GM12873 (cell line): ENCODE measurements at regions not wholly inside any gene's neighbourhood (a gene's known extent, or its start where the extent isn't known, plus 50 kb on each side); places are given as distances from the start of the nearest gene placed in this dataset.

Experiments
- CTCF ChIP-seq: IDR thresholded peaks from 2 replicates; pipeline ENCODE4 v1.5.1; 2012; ENCODE audit warnings: low read depth, mild to moderate bottlenecking, moderate library complexity, low read length, control low read depth; ENCODE audit not compliant: insufficient read depth; ENCODE audit errors: missing control alignments

DNA sequence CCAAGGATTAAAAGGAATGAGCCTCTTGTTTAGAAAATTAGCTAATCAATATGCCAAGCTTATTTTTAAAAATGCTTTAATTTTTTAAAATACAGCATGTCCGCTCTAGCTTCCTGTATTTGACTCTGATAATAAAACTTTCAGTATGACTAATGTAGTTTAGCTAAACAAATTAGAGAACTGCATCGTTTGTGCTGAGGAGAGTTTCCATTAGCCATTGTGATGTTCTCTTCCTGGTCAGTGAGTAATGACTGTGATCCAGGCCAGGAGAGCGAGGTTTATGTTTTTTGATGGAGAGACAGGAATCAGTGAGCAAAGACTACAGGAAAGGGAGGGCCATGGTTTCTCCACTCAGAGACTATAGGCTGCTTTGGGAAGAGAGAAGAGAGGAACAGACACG, 237.2 kb upstream of the ETAA1 start:
- TF ChIP-seq CTCF: no peak

GRCh38 chr2:67164771-67165522, 232.2 kb upstream of the ETAA1 start:
- TF ChIP-seq CTCF: no peak

DNA sequence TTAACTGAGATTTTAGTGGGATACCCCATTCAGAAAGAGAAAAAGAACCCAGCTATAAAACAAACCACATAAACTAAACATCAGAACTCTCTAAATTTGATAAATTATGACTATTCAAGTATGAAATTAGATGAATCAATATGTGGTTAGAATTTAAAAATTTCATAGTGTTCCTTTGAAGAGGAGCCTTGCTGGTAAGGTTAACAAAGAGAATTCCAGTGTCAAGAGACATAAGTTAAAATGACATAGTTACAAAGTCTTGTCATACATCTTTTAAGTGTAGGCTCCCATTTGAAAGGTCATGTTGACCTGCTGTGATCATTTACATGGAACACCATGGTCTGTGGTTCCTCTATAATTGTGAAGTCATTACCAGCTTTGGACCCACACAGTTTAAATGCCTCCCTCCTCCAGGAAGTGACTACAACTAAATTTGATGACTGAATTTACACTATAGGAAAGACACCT, 231.6 kb upstream of the ETAA1 start:
- no peak for TF ChIP-seq CTCF

DNA sequence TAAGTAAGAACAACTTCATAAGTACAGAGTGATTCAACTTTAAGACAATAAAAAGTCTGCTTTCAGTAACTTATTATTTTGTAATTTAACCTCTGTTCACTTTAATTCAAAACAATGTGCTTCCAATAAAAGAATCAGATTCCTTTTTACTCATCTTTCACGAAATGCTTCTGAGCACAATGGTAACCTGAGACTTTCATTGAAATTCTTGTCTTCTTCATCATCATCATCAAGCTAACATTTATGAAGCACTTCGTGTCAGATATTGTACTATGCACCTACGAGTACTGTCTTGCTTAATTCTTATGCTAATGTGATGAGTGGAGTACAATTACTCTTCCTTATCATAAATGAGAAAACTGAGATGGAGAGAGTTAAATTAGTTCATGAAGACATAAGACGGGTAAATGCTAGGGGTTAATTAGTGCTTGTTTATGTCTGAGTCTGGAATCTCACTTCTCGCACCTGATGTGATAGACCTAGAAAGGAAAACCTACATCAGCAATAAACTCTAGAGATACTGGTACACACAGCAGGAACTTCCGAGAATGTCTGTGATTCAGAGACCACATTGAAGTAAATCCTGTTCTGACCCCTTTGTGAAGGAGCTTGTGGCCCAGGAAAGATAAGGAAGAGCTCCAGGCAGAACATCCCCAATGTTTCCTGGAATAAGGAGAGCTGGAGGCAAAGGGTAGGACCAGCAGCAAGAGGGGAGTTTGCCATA, 227.6 kb upstream of the ETAA1 start:
- no peak for TF ChIP-seq CTCF

DNA sequence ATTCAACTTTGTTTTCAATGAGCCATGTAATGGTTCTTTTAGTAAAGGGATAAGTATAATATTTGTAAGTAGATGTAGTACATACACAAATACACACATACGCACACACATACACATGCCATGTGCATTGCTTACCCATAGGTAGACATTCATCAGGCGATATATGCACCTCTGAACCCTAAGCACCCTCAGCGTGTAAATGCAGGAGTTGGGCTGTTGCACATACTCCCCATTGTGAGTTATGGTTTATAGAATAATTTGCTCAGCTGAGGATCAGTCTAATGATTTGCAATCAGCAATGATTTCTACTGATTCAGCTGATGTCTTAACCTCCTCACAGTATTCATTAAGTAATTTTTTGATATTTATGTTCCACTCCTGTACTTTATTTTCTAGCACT, 217.6 kb upstream of the ETAA1 start:
- no peak for TF ChIP-seq CTCF

GRCh38 chr2:67180841-67181240, 216.3 kb upstream of the ETAA1 start:
- no peak for TF ChIP-seq CTCF

- TF ChIP-seq CTCF: no peak
Observed at GRCh38 chr2:67182884-67183283, 214.2 kb upstream of the ETAA1 start.
